ENCODE measurements at regions not wholly inside any gene's neighbourhood (a gene's known extent, or its start where the extent isn't known, plus 50 kb on each side); places are given as distances from the start of the nearest gene placed in this dataset.

DNA sequence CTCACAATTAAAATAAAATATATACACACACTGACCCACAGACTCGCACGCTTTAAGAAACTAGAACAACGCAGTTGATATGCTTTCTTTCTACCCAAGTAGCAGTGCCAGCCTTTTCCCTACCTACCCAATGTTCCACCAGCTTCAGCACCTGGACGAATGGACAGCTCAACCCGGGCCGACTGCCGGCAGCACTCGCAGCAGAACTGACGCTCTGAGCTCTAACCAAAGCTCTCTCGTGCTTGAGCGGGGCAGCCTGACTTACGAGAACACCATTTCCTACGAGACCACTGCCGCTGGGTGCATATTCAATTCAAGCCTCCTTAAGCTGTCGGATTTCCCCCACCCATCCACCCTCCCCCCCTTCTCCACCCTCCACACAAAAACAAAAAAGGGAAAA, 127.4 kb upstream of the DPYD start:
- TF ChIP-seq EZH2phosphoT487 (IDR thresholded peaks at IDR 0.05; ENCODE audit: insufficient read depth, low read depth), result no peak
- TF ChIP-seq EZH2 (IDR thresholded peaks at IDR 0.05; ENCODE audit: insufficient read depth, poor library complexity, severe bottlenecking), result no peak
